Neural cell (in vitro differentiated cells): ENCODE measurements at regions not wholly inside any gene's neighbourhood (a gene's known extent, or its start where the extent isn't known, plus 50 kb on each side); places are given as distances from the start of the nearest gene placed in this dataset.

Source experiments
- H2AFZ ChIP-seq: fragments of 200-600, 300-800 bp; sonication (generic), shearing (Covaris generic); 2 replicates; pipeline ENCODE4 v1.6.0; 2014; ENCODE audit warnings: low read depth, mild to moderate bottlenecking, antibody characterized with exemption, low read length, moderate library complexity
- H3F3A ChIP-seq: fragments of 200-600 bp; shearing (Covaris generic); 2 replicates; pipeline ENCODE4 v1.6.1; 2016; ENCODE audit warnings: mild to moderate bottlenecking, moderate library complexity, mixed read lengths, antibody characterized with exemption, low read length; ENCODE audit not compliant: insufficient read depth, poor library complexity, severe bottlenecking
- H3K27ac ChIP-seq: fragments of 200-600, 300-800 bp; sonication (generic), shearing (Covaris generic); 2 replicates; pipeline ENCODE4 v1.5.1; 2014; ENCODE audit warnings: mild to moderate bottlenecking, low read length, moderate library complexity
- H3K27me3 ChIP-seq: fragments of 300-800, 200-600 bp; sonication (generic), shearing (Covaris generic); 2 replicates; pipeline ENCODE4 v1.6.0; 2014; ENCODE audit warnings: mild to moderate bottlenecking, low read depth, low read length, moderate library complexity; ENCODE audit not compliant: insufficient read depth
- H3K36me3 ChIP-seq: fragments of 300-800, 200-600 bp; sonication (generic), shearing (Covaris generic); 2 replicates; pipeline ENCODE4 v1.5.1; 2014; ENCODE audit warnings: mild to moderate bottlenecking, antibody characterized with exemption, low read length, moderate library complexity; ENCODE audit not compliant: insufficient read depth
- H3K4me2 ChIP-seq: fragments of 300-800, 200-600 bp; sonication (generic), shearing (Covaris generic); 2 replicates; pipeline ENCODE4 v1.6.0; 2014; ENCODE audit warnings: mild to moderate bottlenecking, low read length
- H3K4me3 ChIP-seq: fragments of 300-800, 200-600 bp; sonication (generic), shearing (Covaris generic); 2 replicates; pipeline ENCODE4 v1.5.1; 2014; ENCODE audit warnings: mild to moderate bottlenecking, low read length, moderate library complexity
- H3K79me2 ChIP-seq: fragments of 200-600 bp; shearing (Covaris generic); replicated peaks from 2 replicates; pipeline ENCODE4 v1.6.0; 2014; ENCODE audit warnings: mild to moderate bottlenecking, low read length, moderate library complexity; ENCODE audit not compliant: insufficient read depth
- H3K9ac ChIP-seq: fragments of 300-800, 200-600 bp; sonication (generic), shearing (Covaris generic); 2 replicates; pipeline ENCODE4 v1.6.1; 2016; ENCODE audit warnings: mild to moderate bottlenecking, low read length, mixed read lengths
- H3K9me2 ChIP-seq: fragments of 200-600 bp; shearing (Covaris generic); 2 replicates; pipeline ENCODE4 v1.6.1; 2016; ENCODE audit warnings: mild to moderate bottlenecking, low read length, mixed read lengths; ENCODE audit not compliant: insufficient read depth
- H3K9me3 ChIP-seq: fragments of 200-600, 300-800 bp; sonication (generic), shearing (Covaris generic); 2 replicates; pipeline ENCODE4 v1.6.1; 2016; ENCODE audit warnings: mild to moderate bottlenecking, mixed run types, low read length, moderate library complexity, mixed read lengths
- H4K20me1 ChIP-seq: fragments of 200-600 bp; shearing (Covaris generic); 2 replicates; pipeline ENCODE4 v1.6.1; 2016; ENCODE audit warnings: mild to moderate bottlenecking, mixed run types; ENCODE audit not compliant: insufficient read depth
- CTCF ChIP-seq: fragments of 450-650 bp; IDR thresholded peaks from 2 replicates; pipeline ENCODE4 v1.5.1; 2014; ENCODE audit warnings: antibody characterized with exemption, mild to moderate bottlenecking, moderate library complexity; ENCODE audit not compliant: poor library complexity, severe bottlenecking
- EZH2 ChIP-seq: fragments of 200-600, 300-800 bp; shearing (Covaris generic), sonication (generic); IDR thresholded peaks from 2 replicates; pipeline ENCODE4 v1.6.1; 2014; ENCODE audit warnings: antibody characterized with exemption, low read length, borderline replicate concordance, mild to moderate bottlenecking; ENCODE audit not compliant: insufficient read depth, poor library complexity, severe bottlenecking
- MXI1 ChIP-seq: fragments of 450-650 bp; conservative IDR thresholded peaks from 2 replicates; pipeline ENCODE4 v1.6.1; 2014; ENCODE audit warnings: antibody characterized with exemption, mild to moderate bottlenecking; ENCODE audit not compliant: poor library complexity, severe bottlenecking
- POLR2AphosphoS5 ChIP-seq: IDR thresholded peaks from 2 replicates; pipeline ENCODE4 v1.6.1; 2012
- RAD21 ChIP-seq: fragments of 450-650 bp; conservative IDR thresholded peaks from 2 replicates; pipeline ENCODE4 v1.6.1; 2014; ENCODE audit warnings: antibody characterized with exemption, mild to moderate bottlenecking, moderate library complexity
- REST ChIP-seq: IDR thresholded peaks from 2 replicates; pipeline ENCODE4 v1.6.1; 2012; ENCODE audit warnings: borderline replicate concordance
- SMC3 ChIP-seq: fragments of 450-650 bp; conservative IDR thresholded peaks from 2 replicates; pipeline ENCODE4 v1.6.1; 2014; ENCODE audit warnings: antibody characterized with exemption, mild to moderate bottlenecking, moderate library complexity; ENCODE audit not compliant: poor library complexity
- TAF1 ChIP-seq: IDR thresholded peaks from 2 replicates; pipeline ENCODE4 v1.6.1; 2012; ENCODE audit warnings: low read depth

GRCh38 chr5:103909391-103909790, 346.8 kb upstream of the NUDT12 start:
- Histone ChIP-seq H3K27me3 (no peaks in the 10 kb centered on the region), H3K4me3 (no peak overlapping the region), H2AFZ (no peak overlapping the region), H3K9me3 (no peaks in the 10 kb centered on the region), H3K27ac (no peak overlapping the region), H3K9me2 (no peaks in the 10 kb centered on the region), H4K20me1 (no peaks in the 10 kb centered on the region), H3F3A (no peaks in the 10 kb centered on the region), H3K4me2 (no peak overlapping the region), H3K36me3 (no peaks in the 10 kb centered on the region), H3K9ac (no peak overlapping the region), H3K79me2 (no peaks in the 10 kb centered on the region)
- TF ChIP-seq POLR2AphosphoS5 (no peak), TAF1 (no peak), REST (no peak), EZH2 (no peak), MXI1 (no peak), SMC3 (no peak), CTCF (no peak)

GRCh38 chr5:103908336-103909080, 345.9 kb upstream of the NUDT12 start:
- Histone ChIP-seq H3K27me3 (no peaks in the 10 kb centered on the region), H4K20me1 (no peaks in the 10 kb centered on the region), H3K4me3 (no peak overlapping the region), H3K9ac (no peak overlapping the region), H3K27ac (no peak overlapping the region), H3K79me2 (no peaks in the 10 kb centered on the region), H3K9me3 (no peaks in the 10 kb centered on the region), H3K36me3 (no peaks in the 10 kb centered on the region), H3K4me2 (no peak overlapping the region), H3K9me2 (no peaks in the 10 kb centered on the region), H3F3A (no peaks in the 10 kb centered on the region), H2AFZ (no peak overlapping the region)
- no peak for TF ChIP-seq POLR2AphosphoS5
- TF ChIP-seq EZH2 = no peak
- TF ChIP-seq TAF1 = no peak
- no peak for TF ChIP-seq CTCF
- TF ChIP-seq RAD21 = no peak
- no peak for TF ChIP-seq MXI1
- TF ChIP-seq REST = no peak
- no peak for TF ChIP-seq SMC3
